ENCODE measurements at regions not wholly inside any gene's neighbourhood (a gene's known extent, or its start where the extent isn't known, plus 50 kb on each side); places are given as distances from the start of the nearest gene placed in this dataset.
A peak's percentile ranks its signal among the peaks of the same experiment; 100 is the strongest.
"Not testable (repeated sequence)": the region's sequence is repeated elsewhere in the genome, so short reads cannot be mapped to it uniquely, and the experiment has no call there.

GRCh38 chr21:34219334-34220060 lies 144.3 kb upstream of the KCNE2 start:
- DNase-seq, result no peak

GRCh38 chr21:34220556-34221195 lies 143.1 kb upstream of the KCNE2 start:
- no peak for DNase-seq

GRCh38 chr21:34221331-34222030 lies 142.3 kb upstream of the KCNE2 start:
- no peak for DNase-seq

- no peak for DNase-seq
These were observed 141.8 kb upstream of the KCNE2 start for GRCh38 chr21:34222031-34222335.

GRCh38 chr21:34223376-34223775 lies 140.4 kb upstream of the KCNE2 start:
- DNase-seq, result no peak

- DNase-seq, result no peak
These were observed 136.4 kb upstream of the KCNE2 start for GRCh38 chr21:34227386-34227852.

GRCh38 chr21:34228792-34229191 lies 135.0 kb upstream of the KCNE2 start:
- DNase-seq, result no peak

GRCh38 chr21:34229353-34229752 lies 134.5 kb upstream of the KCNE2 start:
- no peak for DNase-seq

GRCh38 chr21:34233741-34234140 lies 130.1 kb upstream of the KCNE2 start:
- not testable (repeated sequence) for DNase-seq

- DNase-seq, result no peak
These were observed 128.3 kb upstream of the KCNE2 start for GRCh38 chr21:34235514-34235913.

- DNase-seq, result no peak
These were observed 120.8 kb upstream of the KCNE2 start for GRCh38 chr21:34242973-34243372.

- DNase-seq, result peak; percentile 9
These were observed 120.2 kb upstream of the KCNE2 start for GRCh38 chr21:34243562-34243961.

GRCh38 chr21:34252751-34253150 lies 111.1 kb upstream of the KCNE2 start:
- DNase-seq, result no peak

GRCh38 chr21:34255073-34255472 lies 108.7 kb upstream of the KCNE2 start:
- no peak for DNase-seq

GRCh38 chr21:34260277-34261008 lies 103.4 kb upstream of the KCNE2 start:
- no peak for DNase-seq

GRCh38 chr21:34261841-34262468 lies 101.9 kb upstream of the KCNE2 start:
- DNase-seq, result no peak

- no peak for DNase-seq
These were observed 101.3 kb upstream of the KCNE2 start for GRCh38 chr21:34262469-34262845.

GRCh38 chr21:34263629-34264028 lies 100.2 kb upstream of the KCNE2 start:
- DNase-seq, result no peak

- no peak for DNase-seq
These were observed 97.5 kb upstream of the KCNE2 start for GRCh38 chr21:34266351-34266750.

- DNase-seq, result no peak
These were observed 95.3 kb upstream of the KCNE2 start for GRCh38 chr21:34268493-34268892.

GRCh38 chr21:34270411-34270810 lies 93.4 kb upstream of the KCNE2 start:
- no peak for DNase-seq

- DNase-seq, result no peak
These were observed 92.5 kb upstream of the KCNE2 start for GRCh38 chr21:34271189-34271851.

Data from NCI-H1694 (cell line).